ENCODE measurements at regions not wholly inside any gene's neighbourhood (a gene's known extent, or its start where the extent isn't known, plus 50 kb on each side); places are given as distances from the start of the nearest gene placed in this dataset.

- no peak overlapping the region for H3K27ac Mint-ChIP-seq
- Histone ChIP-seq H3K27me3 (ENCODE audit: control insufficient read depth, insufficient read depth, low read length, poor library complexity, severe bottlenecking) (no peaks in the 10 kb centered on the region), H3K9ac (ENCODE audit: extremely low read depth, low read length, poor library complexity, severe bottlenecking) (no peak overlapping the region), H3K4me1 (ENCODE audit: control insufficient read depth, insufficient read depth, low read length) (no peaks in the 10 kb centered on the region), H3K36me3 (ENCODE audit: control insufficient read depth, insufficient read depth, low read length) (no peaks in the 10 kb centered on the region), H3K9me3 (ENCODE audit: control insufficient read depth, low read length) (no peaks in the 10 kb centered on the region), H3K4me3 (ENCODE audit: low read length) (no peak overlapping the region), H3K27ac (ENCODE audit: low read depth, low read length) (no peak overlapping the region)
- no peaks in the 10 kb centered on the region for H3K36me3 Mint-ChIP-seq (ENCODE audit: low read depth)
- H3K27me3 Mint-ChIP-seq (ENCODE audit: insufficient read depth) = no peaks in the 10 kb centered on the region
- 86% methylated on average over 2 of the region's 2 CpGs; no CpG with 5 or more reads in 1 of the 2 experiments for WGBS, 2 experiments (ENCODE audit: insufficient coverage in 1 of 2, insufficient read length in 1 of 2)
- no peaks in the 10 kb centered on the region for H3K9me3 Mint-ChIP-seq
- H3K4me3 Mint-ChIP-seq = no peak overlapping the region
- no peak for TF ChIP-seq CTCF (conservative IDR thresholded peaks at IDR 0.05)
- DNase-seq = peak; percentile 73
- H3K4me1 Mint-ChIP-seq = peaks cover 6% of the 10 kb centered on the region
Measured at GRCh38 chr1:30191154-30191702, 532.2 kb downstream of the MATN1 start.

GRCh38 chr1:30190511-30191153 is 532.8 kb downstream of the MATN1 start:
- no peaks in the 10 kb centered on the region for H3K36me3 Mint-ChIP-seq (ENCODE audit: low read depth)
- Histone ChIP-seq H3K9ac (ENCODE audit: extremely low read depth, low read length, poor library complexity, severe bottlenecking) (no peak overlapping the region), H3K9me3 (ENCODE audit: control insufficient read depth, low read length) (no peaks in the 10 kb centered on the region), H3K36me3 (ENCODE audit: control insufficient read depth, insufficient read depth, low read length) (no peaks in the 10 kb centered on the region), H3K4me3 (ENCODE audit: low read length) (no peak overlapping the region), H3K4me1 (ENCODE audit: control insufficient read depth, insufficient read depth, low read length) (no peaks in the 10 kb centered on the region), H3K27ac (ENCODE audit: low read depth, low read length) (no peak overlapping the region), H3K27me3 (ENCODE audit: control insufficient read depth, insufficient read depth, low read length, poor library complexity, severe bottlenecking) (no peaks in the 10 kb centered on the region)
- no peaks in the 10 kb centered on the region for H3K9me3 Mint-ChIP-seq
- no peak overlapping the region for H3K27ac Mint-ChIP-seq
- peaks cover 6% of the 10 kb centered on the region for H3K4me1 Mint-ChIP-seq
- no peak for TF ChIP-seq CTCF (conservative IDR thresholded peaks at IDR 0.05)
- H3K27me3 Mint-ChIP-seq (ENCODE audit: insufficient read depth) = no peaks in the 10 kb centered on the region
- no peak for DNase-seq
- H3K4me3 Mint-ChIP-seq = no peak overlapping the region
- 91 to 92% methylated on average over 8 to 9 of the region's 9 CpGs for WGBS, 2 experiments (ENCODE audit: insufficient coverage in 1 of 2, insufficient read length in 1 of 2)

- no peak overlapping the region for H3K9ac ChIP-seq (ENCODE audit: extremely low read depth, low read length, poor library complexity, severe bottlenecking)
- H3K27me3 ChIP-seq (ENCODE audit: control insufficient read depth, insufficient read depth, low read length, poor library complexity, severe bottlenecking) = no peaks in the 10 kb centered on the region
- H3K4me1 ChIP-seq (ENCODE audit: control insufficient read depth, insufficient read depth, low read length) = no peaks in the 10 kb centered on the region
- no peaks in the 10 kb centered on the region for H3K27me3 Mint-ChIP-seq (ENCODE audit: insufficient read depth)
- H3K27ac Mint-ChIP-seq = no peak overlapping the region
- DNase-seq = no peak
- no peaks in the 10 kb centered on the region for H3K9me3 ChIP-seq (ENCODE audit: control insufficient read depth, low read length)
- H3K9me3 Mint-ChIP-seq = no peaks in the 10 kb centered on the region
- no peaks in the 10 kb centered on the region for H3K36me3 ChIP-seq (ENCODE audit: control insufficient read depth, insufficient read depth, low read length)
- H3K4me1 Mint-ChIP-seq = peaks cover 6% of the 10 kb centered on the region
- H3K36me3 Mint-ChIP-seq (ENCODE audit: low read depth) = no peaks in the 10 kb centered on the region
- H3K27ac ChIP-seq (ENCODE audit: low read depth, low read length) = no peak overlapping the region
- no peak overlapping the region for H3K4me3 Mint-ChIP-seq
- WGBS, 2 experiments (ENCODE audit: insufficient coverage in 1 of 2, insufficient read length in 1 of 2) = 91 to 98% methylated on average over 5 to 9 of the region's 9 CpGs
- no peak overlapping the region for H3K4me3 ChIP-seq (ENCODE audit: low read length)
- TF ChIP-seq CTCF (conservative IDR thresholded peaks at IDR 0.05) = no peak
Measured at GRCh38 chr1:30189818-30190500, 533.4 kb downstream of the MATN1 start.

Data from endodermal cell (in vitro differentiated cells).